Panc1 (cell line): ENCODE measurements at regions not wholly inside any gene's neighbourhood (a gene's known extent, or its start where the extent isn't known, plus 50 kb on each side); places are given as distances from the start of the nearest gene placed in this dataset.

ENCODE experiments used
- ATAC-seq: fragments of 200-7000 bp; cut with Tn5 transposase; 2 replicates; pipeline ENCODE4 v1.9.1; 2020; ENCODE audit warnings: mild to moderate bottlenecking, moderate library complexity
- BruUV-seq: library from RNA; stranded (reverse); fragments of 400-500 nt; replicated peaks from 2 replicates; lab custom pipeline; 2021; lab: Mats Ljungman, UMichigan
- CTCF ChIA-PET: fragments of 300-600 bp; sonication (Branson Sonifier 250); formaldehyde crosslinking; loops from one replicate; lab custom pipeline; 2022; ENCODE audit warnings: antibody characterized with exemption; lab: Charles Lee
- POLR2A ChIA-PET: fragments of 300-600 bp; sonication (Branson Sonifier 250); formaldehyde crosslinking; loops from one replicate; lab custom pipeline; 2022; ENCODE audit warnings: antibody characterized with exemption; lab: Charles Lee
- DNase-seq: peaks from one replicate; pipeline ENCODE4 v3.0.0-alpha.2; 2010; ENCODE audit warnings: low read depth, low spot score
- H3K27ac ChIP-seq: 2 replicates; pipeline ENCODE4 v1.5.1; 2011; ENCODE audit warnings: mild to moderate bottlenecking, low read length, inconsistent platforms
- H3K27me3 ChIP-seq: fragments of 200-500 bp; sonication (Bioruptor generic); 2 replicates; pipeline ENCODE4 v1.6.0; 2014; ENCODE audit warnings: low read length, inconsistent platforms; ENCODE audit not compliant: control insufficient read depth, insufficient read depth
- H3K36me3 ChIP-seq: fragments of 200-500 bp; sonication (Bioruptor generic); 2 replicates; pipeline ENCODE4 v1.5.1; 2014; ENCODE audit warnings: inconsistent platforms, mild to moderate bottlenecking, low read length, moderate library complexity; ENCODE audit not compliant: control insufficient read depth, insufficient read depth
- H3K4me1 ChIP-seq: 2 replicates; pipeline ENCODE4 v1.5.1; 2011; ENCODE audit warnings: inconsistent platforms, mild to moderate bottlenecking, low read length, moderate library complexity; ENCODE audit not compliant: control insufficient read depth, insufficient read depth
- H3K4me3 ChIP-seq, 2 experiments: 2 replicates each; pipeline ENCODE4 v1.5.1; 2011 to 2012; ENCODE audit warnings: low read depth in 2 of 2, low read length in 2 of 2, mild to moderate bottlenecking in 2 of 2, inconsistent platforms in 1 of 2, moderate library complexity in 1 of 2
- H3K9me3 ChIP-seq: fragments of 200-500 bp; sonication (Bioruptor generic); 2 replicates; pipeline ENCODE4 v1.5.1; 2014; ENCODE audit warnings: low read depth, mild to moderate bottlenecking, inconsistent platforms, low read length, moderate library complexity; ENCODE audit not compliant: control insufficient read depth, insufficient read depth
- CTCF ChIP-seq: fragments of 450-650 bp; IDR thresholded peaks from 2 replicates; pipeline ENCODE4 v1.5.1; 2017; ENCODE audit warnings: mild to moderate bottlenecking
- POLR2AphosphoS5 ChIP-seq: IDR thresholded peaks from 2 replicates; pipeline ENCODE4 v1.6.1; 2012; ENCODE audit warnings: mild to moderate bottlenecking, low read depth, low read length, moderate library complexity
- SIN3A ChIP-seq: IDR thresholded peaks from 2 replicates; pipeline ENCODE4 v1.6.1; 2012; ENCODE audit warnings: low read depth, mild to moderate bottlenecking, low read length, moderate library complexity, borderline replicate concordance; ENCODE audit not compliant: insufficient read depth
- TCF7L2 ChIP-seq: IDR thresholded peaks from 2 replicates; pipeline ENCODE4 v1.6.1; 2011; ENCODE audit warnings: mild to moderate bottlenecking, low read depth, low read length, inconsistent platforms
- in situ Hi-C: cut with HindIII; loops from 2 replicates; pipeline ENCODE4 v1.10.0; 2016; ENCODE audit warnings: low sequenced_read_pairs, low pct_unique_long_range_greater_than_20kb
- intact Hi-C: fragments of 100-400 bp; cut with micrococcal nuclease; formaldehyde crosslinking; loops from one replicate; pipeline ENCODE4 v1.10.0; 2022; ENCODE audit not compliant: unreplicated experiment
- TF ChIP-seq, protein P1 (sequence below), 2 experiments: IDR thresholded peaks; 2 replicates each; pipeline ENCODE4 v1.6.1; 2011 to 2012; ENCODE audit warnings: low read depth in 2 of 2, control low read depth in 1 of 2, low read length in 1 of 2, mild to moderate bottlenecking in 1 of 2, moderate library complexity in 1 of 2; ENCODE audit not compliant: insufficient read depth in 1 of 2

- Histone ChIP-seq H3K4me3 (no peak overlapping the region), H3K36me3 (no peaks in the 10 kb centered on the region), H3K27ac (no peak overlapping the region), H3K9me3 (no peaks in the 10 kb centered on the region), H3K27me3 (peaks cover 7% of the 10 kb centered on the region; the same call in 1 of the 2 replicates), H3K4me1 (no peaks in the 10 kb centered on the region)
- intact Hi-C loops (no loop called here), in situ Hi-C loops (no loop called here)
- TF ChIP-seq CTCF (no peak), SIN3A (no peak), TCF7L2 (no peak), POLR2AphosphoS5 (no peak)
- TF ChIP-seq, protein P1, sequence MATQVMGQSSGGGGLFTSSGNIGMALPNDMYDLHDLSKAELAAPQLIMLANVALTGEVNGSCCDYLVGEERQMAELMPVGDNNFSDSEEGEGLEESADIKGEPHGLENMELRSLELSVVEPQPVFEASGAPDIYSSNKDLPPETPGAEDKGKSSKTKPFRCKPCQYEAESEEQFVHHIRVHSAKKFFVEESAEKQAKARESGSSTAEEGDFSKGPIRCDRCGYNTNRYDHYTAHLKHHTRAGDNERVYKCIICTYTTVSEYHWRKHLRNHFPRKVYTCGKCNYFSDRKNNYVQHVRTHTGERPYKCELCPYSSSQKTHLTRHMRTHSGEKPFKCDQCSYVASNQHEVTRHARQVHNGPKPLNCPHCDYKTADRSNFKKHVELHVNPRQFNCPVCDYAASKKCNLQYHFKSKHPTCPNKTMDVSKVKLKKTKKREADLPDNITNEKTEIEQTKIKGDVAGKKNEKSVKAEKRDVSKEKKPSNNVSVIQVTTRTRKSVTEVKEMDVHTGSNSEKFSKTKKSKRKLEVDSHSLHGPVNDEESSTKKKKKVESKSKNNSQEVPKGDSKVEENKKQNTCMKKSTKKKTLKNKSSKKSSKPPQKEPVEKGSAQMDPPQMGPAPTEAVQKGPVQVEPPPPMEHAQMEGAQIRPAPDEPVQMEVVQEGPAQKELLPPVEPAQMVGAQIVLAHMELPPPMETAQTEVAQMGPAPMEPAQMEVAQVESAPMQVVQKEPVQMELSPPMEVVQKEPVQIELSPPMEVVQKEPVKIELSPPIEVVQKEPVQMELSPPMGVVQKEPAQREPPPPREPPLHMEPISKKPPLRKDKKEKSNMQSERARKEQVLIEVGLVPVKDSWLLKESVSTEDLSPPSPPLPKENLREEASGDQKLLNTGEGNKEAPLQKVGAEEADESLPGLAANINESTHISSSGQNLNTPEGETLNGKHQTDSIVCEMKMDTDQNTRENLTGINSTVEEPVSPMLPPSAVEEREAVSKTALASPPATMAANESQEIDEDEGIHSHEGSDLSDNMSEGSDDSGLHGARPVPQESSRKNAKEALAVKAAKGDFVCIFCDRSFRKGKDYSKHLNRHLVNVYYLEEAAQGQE (IDR thresholded peaks at IDR 0.05; ENCODE audit: insufficient read depth in 1 of 2, low read depth in 2 of 2, low read length in 1 of 2) = no peak
- POLR2A ChIA-PET = interaction anchor here (0.6 kb wide), 1 partner anchor 201 kb away, joined by 3 read pairs; no protein-coding TSS in a partner anchor
- CTCF ChIA-PET = no interaction called here
- ATAC-seq = no peak
- no TSS peak for BruUV-seq
- DNase-seq = no peak
Measured at GRCh38 chr17:77756846-77757560, 201.5 kb upstream of the TNRC6C start.

DNA sequence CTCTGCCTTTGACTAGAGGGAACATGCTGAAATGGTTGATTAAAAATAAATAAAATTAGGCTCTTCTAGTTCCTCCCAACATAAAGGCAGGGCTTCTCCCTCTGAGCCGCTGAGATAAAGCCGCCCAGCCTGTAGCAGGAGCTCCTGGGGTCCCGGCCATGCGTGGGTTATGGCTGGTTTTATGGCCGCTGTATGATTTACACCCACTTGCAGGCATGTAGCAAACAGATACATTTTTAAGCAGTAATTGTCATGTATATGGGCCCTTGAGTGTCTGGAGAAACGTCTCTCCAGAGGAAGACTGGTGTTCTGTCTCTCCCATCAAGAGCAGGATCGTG, 201.0 kb upstream of the TNRC6C start:
- ChIA-PET POLR2A (no interaction called here), CTCF (no interaction called here)
- no peak overlapping the region for H3K4me3 ChIP-seq
- in situ Hi-C loops (no loop called here), intact Hi-C loops (no loop called here)
- H3K9me3 ChIP-seq = no peaks in the 10 kb centered on the region
- H3K27me3 ChIP-seq = peaks cover 7% of the 10 kb centered on the region; the same call in 1 of the 2 replicates
- H3K4me1 ChIP-seq = no peaks in the 10 kb centered on the region; the same call in 1 of the 2 replicates
- ATAC-seq = no peak
- no peak for DNase-seq
- no peaks in the 10 kb centered on the region for H3K36me3 ChIP-seq
- H3K27ac ChIP-seq = no peak overlapping the region
- BruUV-seq = no TSS peak
- TF ChIP-seq CTCF = no peak
- TF ChIP-seq TCF7L2 = no peak
- TF ChIP-seq SIN3A = no peak
- no peak for TF ChIP-seq POLR2AphosphoS5
